ENCODE measurements at regions not wholly inside any gene's neighbourhood (a gene's known extent, or its start where the extent isn't known, plus 50 kb on each side); places are given as distances from the start of the nearest gene placed in this dataset.

GRCh38 chr5:175788155-175788787 is 83.1 kb upstream of the CPLX2 start (continued):
- TF ChIP-seq MAX (IDR thresholded peaks at IDR 0.05) (no peak), EP300 (IDR thresholded peaks at IDR 0.05; ENCODE audit: borderline replicate concordance in 1 of 2, low read depth in 2 of 2, low read length in 2 of 2) (no peak), CTBP2 (IDR thresholded peaks at IDR 0.05; ENCODE audit: borderline replicate concordance, insufficient read depth, insufficient read length, low read length) (no peak), GTF2F1 (IDR thresholded peaks at IDR 0.05; ENCODE audit: borderline replicate concordance, low read depth, low read length) (no peak)
- TF ChIP-seq, protein P1, sequence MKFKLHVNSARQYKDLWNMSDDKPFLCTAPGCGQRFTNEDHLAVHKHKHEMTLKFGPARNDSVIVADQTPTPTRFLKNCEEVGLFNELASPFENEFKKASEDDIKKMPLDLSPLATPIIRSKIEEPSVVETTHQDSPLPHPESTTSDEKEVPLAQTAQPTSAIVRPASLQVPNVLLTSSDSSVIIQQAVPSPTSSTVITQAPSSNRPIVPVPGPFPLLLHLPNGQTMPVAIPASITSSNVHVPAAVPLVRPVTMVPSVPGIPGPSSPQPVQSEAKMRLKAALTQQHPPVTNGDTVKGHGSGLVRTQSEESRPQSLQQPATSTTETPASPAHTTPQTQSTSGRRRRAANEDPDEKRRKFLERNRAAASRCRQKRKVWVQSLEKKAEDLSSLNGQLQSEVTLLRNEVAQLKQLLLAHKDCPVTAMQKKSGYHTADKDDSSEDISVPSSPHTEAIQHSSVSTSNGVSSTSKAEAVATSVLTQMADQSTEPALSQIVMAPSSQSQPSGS (IDR thresholded peaks at IDR 0.05; ENCODE audit: low read length) = no peak
